Adipocyte (in vitro differentiated cells): ENCODE measurements at regions not wholly inside any gene's neighbourhood (a gene's known extent, or its start where the extent isn't known, plus 50 kb on each side); places are given as distances from the start of the nearest gene placed in this dataset.
"Not testable (repeated sequence)": the region's sequence is repeated elsewhere in the genome, so short reads cannot be mapped to it uniquely, and the experiment has no call there.

Source experiments
- DNase-seq: peaks from one replicate; pipeline ENCODE4 v3.0.0-alpha.2; 2015; ENCODE audit warnings: low read depth
- H3K27me3 ChIP-seq: replicated peaks from 2 replicates; pipeline ENCODE4 v1.7.0; 2013; ENCODE audit warnings: mild to moderate bottlenecking, low read length, moderate library complexity; ENCODE audit not compliant: control insufficient read depth, insufficient read depth
- H3K36me3 ChIP-seq: 2 replicates; pipeline ENCODE4 v1.7.0; 2013; ENCODE audit warnings: low read length, mild to moderate bottlenecking, moderate library complexity; ENCODE audit not compliant: control insufficient read depth, insufficient read depth, severe bottlenecking
- H3K4me1 ChIP-seq: 2 replicates; pipeline ENCODE4 v1.7.0; 2013; ENCODE audit warnings: mild to moderate bottlenecking, low read length, moderate library complexity; ENCODE audit not compliant: control insufficient read depth, insufficient read depth
- H3K4me3 ChIP-seq: 2 replicates; pipeline ENCODE4 v1.7.0; 2013; ENCODE audit warnings: mild to moderate bottlenecking, low read length, moderate library complexity
- H3K9ac ChIP-seq: 2 replicates; pipeline ENCODE4 v1.7.0; 2013; ENCODE audit warnings: mild to moderate bottlenecking, low read length, moderate library complexity
- H3K9me3 ChIP-seq: 2 replicates; pipeline ENCODE4 v1.7.0; 2013; ENCODE audit warnings: mild to moderate bottlenecking, low read length, moderate library complexity; ENCODE audit not compliant: control insufficient read depth

DNA sequence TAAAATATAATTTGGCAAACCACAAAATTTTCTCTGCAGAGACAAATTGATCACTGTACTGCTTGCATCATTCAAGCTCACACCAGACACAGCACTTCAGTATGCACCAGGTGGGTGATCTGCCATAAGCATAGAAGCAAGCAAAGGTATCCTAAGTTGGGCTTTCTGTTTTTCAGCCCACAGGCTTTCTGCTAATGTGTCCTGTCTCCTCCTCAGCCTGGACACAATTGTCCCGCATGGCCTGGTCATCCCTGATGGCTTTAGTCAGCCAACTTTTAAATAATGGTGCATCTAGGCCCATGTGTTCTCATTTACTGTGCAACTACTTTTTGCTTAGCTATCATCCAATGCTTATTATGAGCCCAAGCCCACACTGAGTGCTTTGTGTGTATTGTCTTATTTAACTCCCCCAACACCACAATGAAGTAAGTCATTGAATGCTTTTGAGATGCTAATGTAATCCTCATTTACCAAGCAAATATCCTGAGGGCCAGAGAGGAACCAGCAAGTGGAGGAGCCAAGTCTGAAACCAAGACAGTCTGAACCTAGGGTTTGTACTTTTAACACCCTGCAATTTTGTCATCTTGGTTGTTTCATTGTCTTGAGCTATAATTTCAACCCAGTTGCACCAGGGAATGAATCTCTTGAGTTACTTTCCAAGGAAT is 111.2 kb upstream of the SETBP1 start:
- H3K9ac ChIP-seq = no peak overlapping the region
- H3K27me3 ChIP-seq = no peaks in the 10 kb centered on the region
- no peaks in the 10 kb centered on the region for H3K36me3 ChIP-seq
- H3K9me3 ChIP-seq = no peaks in the 10 kb centered on the region
- DNase-seq = no peak
- H3K4me3 ChIP-seq = no peak overlapping the region
- no peaks in the 10 kb centered on the region for H3K4me1 ChIP-seq

DNA sequence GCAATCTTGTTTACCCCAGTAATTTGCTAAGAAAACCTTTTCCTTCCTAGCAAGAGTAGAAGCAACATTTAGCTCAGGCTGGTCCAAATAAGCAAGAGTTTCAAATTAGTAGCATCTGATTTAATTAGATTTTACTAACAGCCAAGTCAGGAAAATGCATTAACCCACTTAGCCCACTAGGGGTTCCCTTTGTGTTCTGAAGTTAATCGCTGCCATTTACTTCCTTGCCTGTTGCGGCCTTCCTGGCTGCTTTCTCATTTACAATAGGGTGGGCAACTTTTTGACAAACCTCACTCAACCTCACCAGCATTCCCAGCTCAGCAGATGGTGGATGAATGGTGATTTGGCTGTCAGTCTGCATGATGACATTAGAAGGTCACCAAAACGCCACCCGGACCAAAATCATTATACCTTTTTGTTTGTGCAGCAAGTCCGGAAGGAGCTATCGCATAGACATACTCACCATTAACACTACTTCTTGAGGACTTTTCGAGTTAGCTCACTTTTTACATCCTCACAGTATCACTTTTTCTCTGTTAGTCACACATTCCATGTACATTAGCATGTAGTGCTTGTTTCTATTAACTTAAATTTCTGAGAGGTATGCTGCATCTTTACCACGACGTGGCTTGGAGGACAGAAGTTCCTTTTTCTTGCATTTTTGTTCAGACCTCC is 101.5 kb upstream of the SETBP1 start:
- peaks cover 13% of the 10 kb centered on the region for H3K4me1 ChIP-seq
- no peaks in the 10 kb centered on the region for H3K27me3 ChIP-seq
- DNase-seq = peak; percentile 39

DNA sequence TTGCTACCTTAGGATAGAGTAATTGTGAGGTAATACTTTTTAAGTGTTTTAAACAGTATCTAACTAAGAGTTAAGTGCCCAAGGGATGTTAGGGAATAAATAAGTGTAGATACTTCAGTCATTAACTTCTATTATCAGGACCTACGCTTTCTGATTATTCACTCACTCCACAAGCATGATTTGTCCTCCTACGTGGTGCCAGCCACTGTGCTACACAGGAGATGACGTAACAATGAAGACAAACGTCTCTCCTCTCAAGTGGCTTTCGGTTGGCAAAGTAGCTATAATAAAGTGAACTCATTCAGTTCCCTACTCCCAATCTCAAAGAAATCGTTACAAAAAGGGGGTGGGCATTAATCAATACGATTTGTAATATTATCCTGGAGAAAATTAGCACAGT is 100.9 kb upstream of the SETBP1 start:
- Histone ChIP-seq H3K27me3 (no peaks in the 10 kb centered on the region), H3K9ac (no peak overlapping the region), H3K4me3 (no peak overlapping the region), H3K4me1 (peaks cover 13% of the 10 kb centered on the region), H3K9me3 (no peaks in the 10 kb centered on the region), H3K36me3 (no peaks in the 10 kb centered on the region)
- DNase-seq = no peak

More for the DNA sequence above, 101.5 kb upstream of the SETBP1 start:
- Histone ChIP-seq H3K4me3 (no peak overlapping the region), H3K36me3 (no peaks in the 10 kb centered on the region), H3K9ac (no peak overlapping the region), H3K9me3 (no peaks in the 10 kb centered on the region)

DNA sequence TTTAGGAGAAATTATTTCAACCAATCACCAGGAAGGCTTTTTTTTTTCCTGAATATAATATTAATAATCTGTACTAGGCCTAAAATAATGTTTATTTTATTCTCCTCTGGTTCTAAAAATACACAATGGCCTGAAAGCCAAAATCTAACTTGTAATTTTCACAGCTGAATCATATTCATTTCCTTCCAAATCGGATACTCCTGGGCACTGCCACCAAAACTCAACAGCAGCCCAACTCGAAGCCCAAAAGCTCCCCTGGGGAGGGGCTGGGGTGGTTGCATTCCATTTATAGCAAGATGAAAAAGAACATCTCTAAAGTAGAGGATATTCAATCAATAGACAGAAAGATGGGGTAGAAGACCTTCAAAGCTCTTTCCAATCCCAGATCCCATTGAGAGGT is 100.5 kb upstream of the SETBP1 start:
- Histone ChIP-seq H3K27me3 (no peaks in the 10 kb centered on the region), H3K9ac (no peak overlapping the region), H3K9me3 (no peaks in the 10 kb centered on the region), H3K4me1 (peaks cover 13% of the 10 kb centered on the region), H3K36me3 (no peaks in the 10 kb centered on the region), H3K4me3 (no peak overlapping the region)
- no peak for DNase-seq

DNA sequence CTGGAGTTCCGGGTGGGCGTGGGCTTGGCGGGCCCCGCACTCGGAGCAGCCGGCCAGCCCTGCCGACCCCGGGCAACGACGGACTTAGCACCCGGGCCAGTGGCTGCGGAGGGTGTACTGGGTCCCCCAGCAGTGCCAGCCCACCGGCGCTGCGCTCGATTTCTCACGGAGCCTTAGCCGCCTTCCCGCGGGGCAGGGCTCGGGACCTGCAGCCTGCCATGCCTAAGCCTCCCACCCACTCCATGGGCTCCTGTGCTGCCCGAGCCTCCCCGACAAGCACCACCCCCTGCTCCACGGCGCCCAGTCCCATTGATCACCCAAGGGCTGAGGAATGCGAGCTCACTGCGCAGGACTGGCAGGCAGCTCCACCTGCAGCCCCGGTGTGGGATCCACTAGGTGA is 99.9 kb upstream of the SETBP1 start:
- H3K9me3 ChIP-seq, H3K36me3 ChIP-seq, H3K4me3 ChIP-seq, DNase-seq, H3K9ac ChIP-seq, H3K27me3 ChIP-seq: not testable (repeated sequence)
- peaks cover 13% of the 10 kb centered on the region for H3K4me1 ChIP-seq

DNA sequence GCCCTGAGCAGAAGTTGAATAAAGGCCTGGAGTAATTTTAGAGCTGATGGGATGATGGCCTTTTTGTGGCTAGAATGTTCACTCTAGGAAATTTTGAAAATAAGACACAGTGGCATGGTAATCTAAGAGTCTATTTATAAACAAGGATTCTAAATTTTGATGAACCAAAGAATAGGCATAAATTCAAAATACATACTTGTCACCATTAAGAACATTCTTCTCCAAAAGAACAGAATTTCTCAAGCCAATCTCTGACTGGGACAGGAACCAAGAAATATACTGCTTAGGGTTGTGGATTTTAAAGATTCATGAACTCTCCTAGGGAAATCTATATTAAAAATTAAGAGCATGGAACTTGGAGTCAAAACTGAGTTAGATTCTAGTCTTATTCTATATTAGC is 98.2 kb upstream of the SETBP1 start:
- DNase-seq = peak; percentile 43
- Histone ChIP-seq H3K36me3 (no peaks in the 10 kb centered on the region), H3K4me1 (peaks cover 13% of the 10 kb centered on the region), H3K27me3 (no peaks in the 10 kb centered on the region), H3K4me3 (no peak overlapping the region), H3K9ac (no peak overlapping the region), H3K9me3 (no peaks in the 10 kb centered on the region)

DNA sequence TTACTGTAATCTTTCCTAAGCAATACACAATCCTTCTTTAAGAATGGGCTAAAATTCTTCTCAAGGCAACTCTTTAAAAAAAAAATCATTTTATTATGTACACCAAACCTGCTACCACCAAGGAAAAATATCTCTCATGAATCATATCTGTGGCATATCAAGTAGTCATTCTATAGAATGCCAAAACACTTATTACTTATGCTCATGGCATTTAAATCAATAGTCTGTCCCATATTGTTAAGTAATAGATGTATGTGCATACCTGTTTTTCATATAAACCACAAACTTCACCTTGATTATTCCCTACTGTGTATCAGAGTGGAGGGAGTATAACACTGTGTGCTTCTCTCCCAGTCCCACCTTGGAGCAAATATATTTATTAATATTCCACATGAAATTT is 95.8 kb upstream of the SETBP1 start:
- DNase-seq = no peak
- H3K9ac ChIP-seq = no peak overlapping the region
- H3K27me3 ChIP-seq = no peaks in the 10 kb centered on the region
- no peaks in the 10 kb centered on the region for H3K36me3 ChIP-seq
- no peaks in the 10 kb centered on the region for H3K9me3 ChIP-seq
- peaks cover 22% of the 10 kb centered on the region for H3K4me1 ChIP-seq
- no peak overlapping the region for H3K4me3 ChIP-seq

DNA sequence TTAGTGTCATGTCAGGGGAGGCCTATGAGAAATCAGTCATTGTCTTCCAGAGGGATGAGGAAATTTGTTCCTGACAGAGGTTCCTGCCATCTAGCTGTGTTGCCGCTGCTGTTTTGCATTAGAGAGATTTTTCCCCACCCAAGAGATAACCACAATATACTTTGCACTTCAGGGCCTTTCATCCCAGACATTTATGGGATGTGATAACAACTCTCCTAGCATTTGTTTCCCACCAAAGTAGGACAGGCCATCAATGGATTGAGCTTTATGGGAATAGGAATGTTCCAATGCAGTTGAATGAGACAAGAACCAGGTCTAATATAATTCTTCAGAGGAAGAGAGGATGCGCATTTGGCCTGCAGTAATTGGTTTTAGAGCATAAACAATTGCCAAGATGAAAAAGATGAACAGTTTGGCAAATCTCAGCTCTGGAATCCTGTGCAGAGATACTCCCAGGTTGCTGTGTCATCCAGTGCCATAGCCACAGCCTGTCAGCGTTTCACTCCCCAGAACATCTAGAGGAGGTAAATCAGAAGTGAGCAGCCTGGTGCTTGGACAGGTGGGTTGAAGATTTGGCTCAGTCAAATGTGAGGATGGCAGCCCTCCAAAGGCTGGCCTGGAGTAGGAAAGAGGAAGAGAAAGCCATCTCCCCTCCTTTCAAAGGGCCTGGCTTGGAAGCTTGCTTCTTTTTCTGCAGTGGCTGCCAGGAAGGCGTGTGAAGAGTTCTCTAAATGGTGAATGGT is 93.7 kb upstream of the SETBP1 start:
- Histone ChIP-seq H3K4me3 (no peak overlapping the region), H3K36me3 (no peaks in the 10 kb centered on the region), H3K4me1 (peaks cover 33% of the 10 kb centered on the region), H3K27me3 (no peaks in the 10 kb centered on the region), H3K9me3 (no peaks in the 10 kb centered on the region), H3K9ac (no peak overlapping the region)
- no peak for DNase-seq

DNA sequence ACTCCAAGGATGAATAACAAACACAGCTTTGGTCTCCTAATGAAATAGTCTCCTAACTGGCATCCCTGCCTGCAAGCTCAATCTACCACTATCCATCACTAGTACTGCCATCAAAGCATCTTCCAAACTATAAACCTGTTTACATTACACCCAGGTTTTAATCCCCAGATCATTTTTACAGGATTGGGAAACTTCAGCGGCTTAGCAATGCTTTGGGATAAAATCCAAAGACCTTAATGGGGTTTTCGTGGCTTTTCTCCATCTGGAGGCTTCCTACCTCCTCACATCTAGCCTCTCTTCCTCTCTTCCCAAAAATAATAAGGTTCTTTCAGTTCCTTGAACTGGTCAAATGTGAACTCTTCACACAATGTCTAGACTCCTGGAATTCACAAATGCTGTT is 92.2 kb upstream of the SETBP1 start:
- no peaks in the 10 kb centered on the region for H3K27me3 ChIP-seq
- no peaks in the 10 kb centered on the region for H3K36me3 ChIP-seq
- no peak overlapping the region for H3K9ac ChIP-seq
- DNase-seq = no peak
- peaks cover 29% of the 10 kb centered on the region for H3K4me1 ChIP-seq
- H3K9me3 ChIP-seq = no peaks in the 10 kb centered on the region
- H3K4me3 ChIP-seq = no peak overlapping the region

DNA sequence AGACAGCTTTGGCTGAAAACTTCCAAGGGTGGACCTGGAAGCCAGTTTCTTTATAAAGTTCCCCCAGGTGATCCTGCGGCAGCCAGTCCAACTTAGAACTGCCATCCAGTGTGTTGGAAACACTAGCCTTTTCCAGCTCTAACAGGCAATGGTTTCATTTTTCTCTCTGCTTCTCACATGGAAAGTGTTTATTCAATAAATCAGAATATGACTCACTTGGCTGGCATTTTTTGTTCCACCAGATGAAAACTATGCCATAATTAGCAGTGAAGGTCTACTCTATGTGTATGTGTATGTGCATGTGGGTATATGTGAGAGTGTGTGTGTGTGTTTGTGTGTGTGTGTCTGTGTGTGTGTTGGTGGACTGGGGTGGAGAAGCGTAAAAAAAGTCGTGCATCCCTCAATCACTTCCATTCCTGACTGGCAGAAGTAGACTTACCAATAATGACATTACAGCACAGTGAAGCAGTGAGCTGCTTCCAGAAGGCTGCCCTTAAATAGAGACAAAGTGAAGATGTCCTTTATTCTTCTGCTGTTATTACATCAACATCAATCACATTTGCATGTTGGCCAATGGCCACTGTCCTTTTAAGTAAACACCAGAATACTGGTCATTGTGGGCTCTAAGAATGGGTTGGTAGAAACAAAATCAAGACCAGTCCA is 90.9 kb upstream of the SETBP1 start:
- DNase-seq = peak; percentile 87
- H3K36me3 ChIP-seq = no peaks in the 10 kb centered on the region
- no peaks in the 10 kb centered on the region for H3K27me3 ChIP-seq
- H3K9ac ChIP-seq = no peak overlapping the region
- peaks cover 33% of the 10 kb centered on the region for H3K4me1 ChIP-seq
- H3K4me3 ChIP-seq = no peak overlapping the region
- no peaks in the 10 kb centered on the region for H3K9me3 ChIP-seq

DNA sequence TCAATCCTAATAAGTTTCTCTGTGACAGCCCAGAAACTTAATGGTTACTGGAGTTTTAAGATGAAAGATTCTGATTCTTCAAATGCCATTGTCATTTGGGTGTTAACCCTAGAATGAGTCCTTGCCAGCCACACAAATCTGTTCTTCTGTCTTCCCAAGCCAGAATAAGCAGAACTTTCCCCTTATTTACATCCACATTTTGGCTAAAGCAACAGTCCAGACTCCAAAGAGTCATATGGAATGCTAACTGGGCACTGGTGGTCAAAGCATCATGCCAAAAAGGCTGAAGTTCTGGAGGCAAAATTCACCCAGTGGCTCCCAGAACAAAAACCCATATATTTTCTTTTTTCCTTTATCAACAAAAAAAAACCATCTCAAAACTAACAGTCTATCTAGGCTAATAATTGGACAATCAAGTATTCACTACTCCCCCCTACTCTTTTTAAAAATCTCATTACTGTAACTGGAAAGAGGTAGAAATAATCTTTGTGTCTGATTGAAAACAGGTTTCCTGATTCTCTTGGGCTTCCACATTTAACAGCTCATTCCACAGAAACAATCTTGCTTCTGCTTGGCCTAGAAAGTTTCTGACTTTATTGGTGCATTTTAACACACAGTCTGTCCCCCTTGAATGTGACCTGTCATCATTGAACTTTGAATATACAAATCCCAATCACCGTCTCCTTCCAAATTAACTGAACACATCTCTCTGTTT is 89.6 kb upstream of the SETBP1 start:
- Histone ChIP-seq H3K9ac (no peak overlapping the region), H3K27me3 (no peaks in the 10 kb centered on the region), H3K4me3 (no peak overlapping the region), H3K36me3 (no peaks in the 10 kb centered on the region), H3K9me3 (no peaks in the 10 kb centered on the region), H3K4me1 (peaks cover 46% of the 10 kb centered on the region)
- no peak for DNase-seq
